PFSK-1 (cell line): ENCODE measurements at regions not wholly inside any gene's neighbourhood (a gene's known extent, or its start where the extent isn't known, plus 50 kb on each side); places are given as distances from the start of the nearest gene placed in this dataset.

Experiments used
- POLR2AphosphoS5 ChIP-seq: IDR thresholded peaks from 2 replicates; pipeline ENCODE4 v1.6.1; 2012; ENCODE audit warnings: low read depth, mild to moderate bottlenecking, control low read depth, low read length, moderate library complexity
- SIN3A ChIP-seq: IDR thresholded peaks from 2 replicates; pipeline ENCODE4 v1.6.1; 2012; ENCODE audit warnings: mild to moderate bottlenecking, low read length, moderate library complexity, borderline replicate concordance; ENCODE audit not compliant: insufficient read depth
- TAF1 ChIP-seq: IDR thresholded peaks from 2 replicates; pipeline ENCODE4 v1.6.1; 2012; ENCODE audit warnings: low read length, control low read depth, borderline replicate concordance; ENCODE audit not compliant: insufficient read depth
- TF ChIP-seq, protein P1 (sequence below), 2 experiments: IDR thresholded peaks; 2 replicates each; pipeline versions ENCODE4 v1.6.1 to v1.8.0; 2011 to 2012; ENCODE audit warnings: low read depth in 2 of 2, low read length in 2 of 2, control low read depth in 1 of 2, inconsistent platforms in 1 of 2, mild to moderate bottlenecking in 1 of 2, moderate library complexity in 1 of 2; ENCODE audit not compliant: insufficient read depth in 1 of 2

DNA sequence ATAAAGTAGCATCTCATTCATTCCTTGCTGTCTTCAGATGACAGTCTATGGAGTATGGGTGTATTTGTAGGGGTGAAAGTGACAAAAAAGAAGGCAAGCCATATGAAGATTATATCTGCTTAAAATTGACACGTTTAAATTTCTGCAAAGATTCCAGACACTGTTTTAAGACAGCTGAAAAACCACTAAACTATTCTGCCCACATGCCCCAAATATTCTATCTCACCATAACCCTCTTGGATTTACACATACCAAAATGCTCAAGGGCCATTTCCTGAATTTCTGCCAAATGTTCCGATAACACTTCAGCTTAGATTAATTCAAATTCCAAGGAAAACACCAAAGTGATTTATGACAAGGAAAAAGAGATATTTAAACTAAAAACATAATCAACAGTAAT, 99.9 kb upstream of the IL6 start:
- TF ChIP-seq, protein P1, sequence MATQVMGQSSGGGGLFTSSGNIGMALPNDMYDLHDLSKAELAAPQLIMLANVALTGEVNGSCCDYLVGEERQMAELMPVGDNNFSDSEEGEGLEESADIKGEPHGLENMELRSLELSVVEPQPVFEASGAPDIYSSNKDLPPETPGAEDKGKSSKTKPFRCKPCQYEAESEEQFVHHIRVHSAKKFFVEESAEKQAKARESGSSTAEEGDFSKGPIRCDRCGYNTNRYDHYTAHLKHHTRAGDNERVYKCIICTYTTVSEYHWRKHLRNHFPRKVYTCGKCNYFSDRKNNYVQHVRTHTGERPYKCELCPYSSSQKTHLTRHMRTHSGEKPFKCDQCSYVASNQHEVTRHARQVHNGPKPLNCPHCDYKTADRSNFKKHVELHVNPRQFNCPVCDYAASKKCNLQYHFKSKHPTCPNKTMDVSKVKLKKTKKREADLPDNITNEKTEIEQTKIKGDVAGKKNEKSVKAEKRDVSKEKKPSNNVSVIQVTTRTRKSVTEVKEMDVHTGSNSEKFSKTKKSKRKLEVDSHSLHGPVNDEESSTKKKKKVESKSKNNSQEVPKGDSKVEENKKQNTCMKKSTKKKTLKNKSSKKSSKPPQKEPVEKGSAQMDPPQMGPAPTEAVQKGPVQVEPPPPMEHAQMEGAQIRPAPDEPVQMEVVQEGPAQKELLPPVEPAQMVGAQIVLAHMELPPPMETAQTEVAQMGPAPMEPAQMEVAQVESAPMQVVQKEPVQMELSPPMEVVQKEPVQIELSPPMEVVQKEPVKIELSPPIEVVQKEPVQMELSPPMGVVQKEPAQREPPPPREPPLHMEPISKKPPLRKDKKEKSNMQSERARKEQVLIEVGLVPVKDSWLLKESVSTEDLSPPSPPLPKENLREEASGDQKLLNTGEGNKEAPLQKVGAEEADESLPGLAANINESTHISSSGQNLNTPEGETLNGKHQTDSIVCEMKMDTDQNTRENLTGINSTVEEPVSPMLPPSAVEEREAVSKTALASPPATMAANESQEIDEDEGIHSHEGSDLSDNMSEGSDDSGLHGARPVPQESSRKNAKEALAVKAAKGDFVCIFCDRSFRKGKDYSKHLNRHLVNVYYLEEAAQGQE (IDR thresholded peaks at IDR 0.05; ENCODE audit: insufficient read depth in 1 of 2, low read depth in 2 of 2, low read length in 2 of 2) = no peak
- TF ChIP-seq POLR2AphosphoS5 = no peak
- no peak for TF ChIP-seq TAF1
- TF ChIP-seq SIN3A = no peak
